WTC11 (cell line): ENCODE measurements at regions not wholly inside any gene's neighbourhood (a gene's known extent, or its start where the extent isn't known, plus 50 kb on each side); places are given as distances from the start of the nearest gene placed in this dataset.

ENCODE experiments used
- ATAC-seq: fragments of 200-7000 bp; cut with Tn5 transposase; 2 replicates; pipeline ENCODE4 v1.10.0; 2021; ENCODE audit warnings: mild to moderate bottlenecking, moderate library complexity
- CTCF ChIA-PET: fragments of 300-600 bp; sonication (Branson Sonifier 250); formaldehyde crosslinking; loops from one replicate; lab custom pipeline; 2021; ENCODE audit warnings: antibody characterized with exemption; lab: Charles Lee
- POLR2A ChIA-PET: fragments of 350-600 bp; sonication (Branson Sonifier 250); formaldehyde crosslinking; loops from one replicate; lab custom pipeline; 2021; ENCODE audit warnings: antibody characterized with exemption; lab: Charles Lee
- DNase-seq: peaks from one replicate; pipeline ENCODE4 v3.0.0; 2021; ENCODE audit warnings: low spot score
- H3K27ac Mint-ChIP-seq: 2 replicates; pipeline ENCODE4 v1.8.0; 2021; ENCODE audit warnings: mixed read lengths
- H3K27me3 Mint-ChIP-seq: 2 replicates; pipeline ENCODE4 v1.8.0; 2021; ENCODE audit warnings: low read depth, mild to moderate bottlenecking, moderate library complexity, mixed read lengths
- H3K36me3 Mint-ChIP-seq: 2 replicates; pipeline ENCODE4 v1.8.0; 2021; ENCODE audit warnings: mixed read lengths
- H3K4me1 Mint-ChIP-seq: 2 replicates; pipeline ENCODE4 v1.8.0; 2022; ENCODE audit warnings: mixed read lengths
- H3K4me3 Mint-ChIP-seq: 2 replicates; pipeline ENCODE4 v1.8.0; 2021; ENCODE audit warnings: mild to moderate bottlenecking, moderate library complexity, mixed read lengths
- H3K9me3 Mint-ChIP-seq: 2 replicates; pipeline ENCODE4 v1.8.0; 2021; ENCODE audit warnings: mixed read lengths
- ATF1 ChIP-seq: sonication (generic); formaldehyde crosslinking; IDR thresholded peaks from 2 replicates; pipeline ENCODE4 v1.8.1; 2023; ENCODE audit warnings: mild to moderate bottlenecking, moderate library complexity, missing genetic modification reagents
- CTCF ChIP-seq: fragments of 200-600 bp; IDR thresholded peaks from 2 replicates; pipeline ENCODE4 v1.8.0; 2022; ENCODE audit warnings: antibody characterized with exemption
- ESRRA ChIP-seq: sonication (generic); formaldehyde crosslinking; IDR thresholded peaks from 2 replicates; pipeline ENCODE4 v1.8.1; 2022; ENCODE audit warnings: mild to moderate bottlenecking, missing genetic modification reagents, borderline replicate concordance
- FOXJ3 ChIP-seq: sonication (generic); formaldehyde crosslinking; IDR thresholded peaks from 2 replicates; pipeline ENCODE4 v1.9.0; 2021; ENCODE audit warnings: missing genetic modification reagents, mild to moderate bottlenecking, borderline replicate concordance
- GRHL2 ChIP-seq: fragments of 250-450 bp; sonication (Bioruptor Pico); IDR thresholded peaks from 2 replicates; pipeline ENCODE4 v1.8.0; 2022; ENCODE audit warnings: mild to moderate bottlenecking, moderate library complexity; ENCODE audit not compliant: insufficient replicate concordance, severe bottlenecking
- JUN ChIP-seq: sonication (generic); formaldehyde crosslinking; IDR thresholded peaks from 2 replicates; pipeline ENCODE4 v1.8.0; 2023; ENCODE audit warnings: mild to moderate bottlenecking, missing genetic modification reagents
- MAX ChIP-seq: sonication (generic); formaldehyde crosslinking; IDR thresholded peaks from 2 replicates; pipeline ENCODE4 v1.8.0; 2022; ENCODE audit warnings: mild to moderate bottlenecking, missing genetic modification reagents
- MXD4 ChIP-seq: fragments of 250-450 bp; sonication (Bioruptor Pico); IDR thresholded peaks from 2 replicates; pipeline ENCODE4 v1.8.0; 2021; ENCODE audit warnings: mild to moderate bottlenecking, moderate library complexity, borderline replicate concordance
- NFYB ChIP-seq: sonication (generic); formaldehyde crosslinking; conservative IDR thresholded peaks from 2 replicates; pipeline ENCODE4 v1.8.0; 2022; ENCODE audit warnings: low read depth, missing genetic modification reagents
- OVOL2 ChIP-seq: fragments of 250-450 bp; sonication (Bioruptor Pico); IDR thresholded peaks from 2 replicates; pipeline ENCODE4 v1.9.0; 2021; ENCODE audit warnings: mild to moderate bottlenecking, borderline replicate concordance
- PREB ChIP-seq: sonication (generic); formaldehyde crosslinking; IDR thresholded peaks from 2 replicates; pipeline ENCODE4 v1.8.1; 2022; ENCODE audit warnings: mild to moderate bottlenecking, missing genetic modification reagents, moderate library complexity, borderline replicate concordance
- SMAD3 ChIP-seq: sonication (generic); formaldehyde crosslinking; IDR thresholded peaks from 2 replicates; pipeline ENCODE4 v1.8.0; 2022; ENCODE audit warnings: missing genetic modification reagents, mild to moderate bottlenecking, borderline replicate concordance
- SOX15 ChIP-seq: fragments of 250-450 bp; sonication (Bioruptor Pico); IDR thresholded peaks from 2 replicates; pipeline ENCODE4 v1.9.0; 2021; ENCODE audit warnings: mild to moderate bottlenecking
- TCF7 ChIP-seq: sonication (generic); formaldehyde crosslinking; IDR thresholded peaks from 2 replicates; pipeline ENCODE4 v1.8.0; 2022; ENCODE audit warnings: mild to moderate bottlenecking, low read depth, missing genetic modification reagents, moderate library complexity
- ZBTB21 ChIP-seq: sonication (generic); formaldehyde crosslinking; IDR thresholded peaks from 2 replicates; pipeline ENCODE4 v1.8.1; 2023; ENCODE audit warnings: mild to moderate bottlenecking, missing genetic modification reagents, borderline replicate concordance
- ZNF232 ChIP-seq: sonication (generic); formaldehyde crosslinking; IDR thresholded peaks from 2 replicates; pipeline ENCODE4 v1.8.0; 2022; ENCODE audit warnings: mild to moderate bottlenecking, missing genetic modification reagents
- ZNF263 ChIP-seq: sonication (generic); formaldehyde crosslinking; IDR thresholded peaks from 2 replicates; pipeline ENCODE4 v1.8.1; 2022; ENCODE audit warnings: low read depth, mild to moderate bottlenecking, moderate library complexity, missing genetic modification reagents
- ZNF317 ChIP-seq: sonication (generic); formaldehyde crosslinking; IDR thresholded peaks from 2 replicates; pipeline ENCODE4 v1.8.1; 2023; ENCODE audit warnings: low read depth, mild to moderate bottlenecking, moderate library complexity, missing genetic modification reagents, borderline replicate concordance
- TF ChIP-seq, protein P1 (sequence below): fragments of 250-450 bp; sonication (Bioruptor Pico); IDR thresholded peaks from 2 replicates; pipeline ENCODE4 v1.9.0; 2021; ENCODE audit warnings: mild to moderate bottlenecking
- TF ChIP-seq, protein P2 (sequence below): fragments of 250-450 bp; sonication (Bioruptor Pico); IDR thresholded peaks from 2 replicates; pipeline ENCODE4 v1.8.0; 2021; ENCODE audit warnings: mild to moderate bottlenecking
- TF ChIP-seq, protein P3 (sequence below): sonication (generic); formaldehyde crosslinking; IDR thresholded peaks from 2 replicates; pipeline ENCODE4 v1.8.0; 2023; ENCODE audit warnings: missing genetic modification reagents, mild to moderate bottlenecking, borderline replicate concordance
- TF ChIP-seq, protein P4 (sequence below): sonication (generic); formaldehyde crosslinking; IDR thresholded peaks from 2 replicates; pipeline ENCODE4 v1.8.0; 2023; ENCODE audit warnings: missing genetic modification reagents
- TF ChIP-seq, protein P5 (sequence below): sonication (generic); formaldehyde crosslinking; IDR thresholded peaks from 2 replicates; pipeline ENCODE4 v1.8.1; 2022; ENCODE audit warnings: missing genetic modification reagents, borderline replicate concordance

- TF ChIP-seq JUN (CRISPR knock-in tag) (no peak), ZNF317 (CRISPR knock-in tag) (no peak), FOXJ3 (CRISPR knock-in tag) (no peak), PREB (no peak), SOX15 (no peak), MAX (no peak), ZNF232 (no peak), OVOL2 (CRISPR knock-in tag) (no peak), ZNF263 (CRISPR knock-in tag) (no peak), MXD4 (no peak), SMAD3 (no peak), ESRRA (CRISPR knock-in tag) (no peak), NFYB (CRISPR knock-in tag) (no peak)
- TF ChIP-seq, protein P1, sequence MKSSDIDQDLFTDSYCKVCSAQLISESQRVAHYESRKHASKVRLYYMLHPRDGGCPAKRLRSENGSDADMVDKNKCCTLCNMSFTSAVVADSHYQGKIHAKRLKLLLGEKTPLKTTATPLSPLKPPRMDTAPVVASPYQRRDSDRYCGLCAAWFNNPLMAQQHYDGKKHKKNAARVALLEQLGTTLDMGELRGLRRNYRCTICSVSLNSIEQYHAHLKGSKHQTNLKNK (CRISPR knock-in tag) = no peak
- TF ChIP-seq, protein P2, sequence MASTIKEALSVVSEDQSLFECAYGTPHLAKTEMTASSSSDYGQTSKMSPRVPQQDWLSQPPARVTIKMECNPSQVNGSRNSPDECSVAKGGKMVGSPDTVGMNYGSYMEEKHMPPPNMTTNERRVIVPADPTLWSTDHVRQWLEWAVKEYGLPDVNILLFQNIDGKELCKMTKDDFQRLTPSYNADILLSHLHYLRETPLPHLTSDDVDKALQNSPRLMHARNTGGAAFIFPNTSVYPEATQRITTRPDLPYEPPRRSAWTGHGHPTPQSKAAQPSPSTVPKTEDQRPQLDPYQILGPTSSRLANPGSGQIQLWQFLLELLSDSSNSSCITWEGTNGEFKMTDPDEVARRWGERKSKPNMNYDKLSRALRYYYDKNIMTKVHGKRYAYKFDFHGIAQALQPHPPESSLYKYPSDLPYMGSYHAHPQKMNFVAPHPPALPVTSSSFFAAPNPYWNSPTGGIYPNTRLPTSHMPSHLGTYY = no peak
- TF ChIP-seq, protein P3, sequence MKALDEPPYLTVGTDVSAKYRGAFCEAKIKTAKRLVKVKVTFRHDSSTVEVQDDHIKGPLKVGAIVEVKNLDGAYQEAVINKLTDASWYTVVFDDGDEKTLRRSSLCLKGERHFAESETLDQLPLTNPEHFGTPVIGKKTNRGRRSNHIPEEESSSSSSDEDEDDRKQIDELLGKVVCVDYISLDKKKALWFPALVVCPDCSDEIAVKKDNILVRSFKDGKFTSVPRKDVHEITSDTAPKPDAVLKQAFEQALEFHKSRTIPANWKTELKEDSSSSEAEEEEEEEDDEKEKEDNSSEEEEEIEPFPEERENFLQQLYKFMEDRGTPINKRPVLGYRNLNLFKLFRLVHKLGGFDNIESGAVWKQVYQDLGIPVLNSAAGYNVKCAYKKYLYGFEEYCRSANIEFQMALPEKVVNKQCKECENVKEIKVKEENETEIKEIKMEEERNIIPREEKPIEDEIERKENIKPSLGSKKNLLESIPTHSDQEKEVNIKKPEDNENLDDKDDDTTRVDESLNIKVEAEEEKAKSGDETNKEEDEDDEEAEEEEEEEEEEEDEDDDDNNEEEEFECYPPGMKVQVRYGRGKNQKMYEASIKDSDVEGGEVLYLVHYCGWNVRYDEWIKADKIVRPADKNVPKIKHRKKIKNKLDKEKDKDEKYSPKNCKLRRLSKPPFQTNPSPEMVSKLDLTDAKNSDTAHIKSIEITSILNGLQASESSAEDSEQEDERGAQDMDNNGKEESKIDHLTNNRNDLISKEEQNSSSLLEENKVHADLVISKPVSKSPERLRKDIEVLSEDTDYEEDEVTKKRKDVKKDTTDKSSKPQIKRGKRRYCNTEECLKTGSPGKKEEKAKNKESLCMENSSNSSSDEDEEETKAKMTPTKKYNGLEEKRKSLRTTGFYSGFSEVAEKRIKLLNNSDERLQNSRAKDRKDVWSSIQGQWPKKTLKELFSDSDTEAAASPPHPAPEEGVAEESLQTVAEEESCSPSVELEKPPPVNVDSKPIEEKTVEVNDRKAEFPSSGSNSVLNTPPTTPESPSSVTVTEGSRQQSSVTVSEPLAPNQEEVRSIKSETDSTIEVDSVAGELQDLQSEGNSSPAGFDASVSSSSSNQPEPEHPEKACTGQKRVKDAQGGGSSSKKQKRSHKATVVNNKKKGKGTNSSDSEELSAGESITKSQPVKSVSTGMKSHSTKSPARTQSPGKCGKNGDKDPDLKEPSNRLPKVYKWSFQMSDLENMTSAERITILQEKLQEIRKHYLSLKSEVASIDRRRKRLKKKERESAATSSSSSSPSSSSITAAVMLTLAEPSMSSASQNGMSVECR (CRISPR knock-in tag) = no peak
- TF ChIP-seq, protein P4, sequence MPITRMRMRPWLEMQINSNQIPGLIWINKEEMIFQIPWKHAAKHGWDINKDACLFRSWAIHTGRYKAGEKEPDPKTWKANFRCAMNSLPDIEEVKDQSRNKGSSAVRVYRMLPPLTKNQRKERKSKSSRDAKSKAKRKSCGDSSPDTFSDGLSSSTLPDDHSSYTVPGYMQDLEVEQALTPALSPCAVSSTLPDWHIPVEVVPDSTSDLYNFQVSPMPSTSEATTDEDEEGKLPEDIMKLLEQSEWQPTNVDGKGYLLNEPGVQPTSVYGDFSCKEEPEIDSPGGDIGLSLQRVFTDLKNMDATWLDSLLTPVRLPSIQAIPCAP (CRISPR knock-in tag) = no peak
- no peak for DNase-seq
- no peak for ATAC-seq
- no peaks in the 10 kb centered on the region for H3K27me3 Mint-ChIP-seq
- CTCF ChIA-PET = no interaction called here
- H3K9me3 Mint-ChIP-seq = 0 out of 2 replicates have a peak, but pooled peaks cover 6% of the 10 kb centered on the region
- POLR2A ChIA-PET = no interaction called here
- H3K36me3 Mint-ChIP-seq = no peaks in the 10 kb centered on the region
- H3K4me1 Mint-ChIP-seq = peaks cover 8% of the 10 kb centered on the region; the same call in 1 of the 2 replicates
- H3K4me3 Mint-ChIP-seq = no peak overlapping the region
- H3K27ac Mint-ChIP-seq = no peak overlapping the region
These were observed 184.7 kb upstream of the PREP start for GRCh38 chr6:105587349-105588122.

GRCh38 chr6:105578179-105578707 is 175.4 kb upstream of the PREP start:
- H3K27ac Mint-ChIP-seq = no peak overlapping the region
- no peaks in the 10 kb centered on the region for H3K36me3 Mint-ChIP-seq
- ChIA-PET POLR2A (no interaction called here), CTCF (no interaction called here)
- ATAC-seq (no peak), DNase-seq (no peak)
- H3K9me3 Mint-ChIP-seq = peaks cover 8% of the 10 kb centered on the region; the same call in 1 of the 2 replicates
- no peaks in the 10 kb centered on the region for H3K27me3 Mint-ChIP-seq
- H3K4me1 Mint-ChIP-seq = no peaks in the 10 kb centered on the region
- no peak overlapping the region for H3K4me3 Mint-ChIP-seq
- TF ChIP-seq GRHL2 (no peak), NFYB (CRISPR knock-in tag) (no peak), ATF1 (CRISPR knock-in tag) (no peak), ZBTB21 (CRISPR knock-in tag) (no peak), MXD4 (no peak), SMAD3 (no peak), TCF7 (no peak), CTCF (no peak)
- TF ChIP-seq, protein P5, sequence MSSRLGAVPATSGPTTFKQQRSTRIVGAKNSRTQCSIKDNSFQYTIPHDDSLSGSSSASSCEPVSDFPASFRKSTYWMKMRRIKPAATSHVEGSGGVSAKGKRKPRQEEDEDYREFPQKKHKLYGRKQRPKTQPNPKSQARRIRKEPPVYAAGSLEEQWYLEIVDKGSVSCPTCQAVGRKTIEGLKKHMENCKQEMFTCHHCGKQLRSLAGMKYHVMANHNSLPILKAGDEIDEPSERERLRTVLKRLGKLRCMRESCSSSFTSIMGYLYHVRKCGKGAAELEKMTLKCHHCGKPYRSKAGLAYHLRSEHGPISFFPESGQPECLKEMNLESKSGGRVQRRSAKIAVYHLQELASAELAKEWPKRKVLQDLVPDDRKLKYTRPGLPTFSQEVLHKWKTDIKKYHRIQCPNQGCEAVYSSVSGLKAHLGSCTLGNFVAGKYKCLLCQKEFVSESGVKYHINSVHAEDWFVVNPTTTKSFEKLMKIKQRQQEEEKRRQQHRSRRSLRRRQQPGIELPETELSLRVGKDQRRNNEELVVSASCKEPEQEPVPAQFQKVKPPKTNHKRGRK (CRISPR knock-in tag) = no peak
